PC-3 (cell line): ENCODE measurements at regions not wholly inside any gene's neighbourhood (a gene's known extent, or its start where the extent isn't known, plus 50 kb on each side); places are given as distances from the start of the nearest gene placed in this dataset.

Source experiments
- CTCF ChIP-seq: fragments of 300-600 bp; sonication (generic); conservative IDR thresholded peaks from 2 replicates; pipeline ENCODE4 v1.5.1; 2017; ENCODE audit warnings: antibody characterized with exemption, low read depth, mild to moderate bottlenecking, low read length
- EZH2 ChIP-seq: fragments of 300-600 bp; sonication (generic); IDR thresholded peaks from one replicate; pipeline ENCODE4 v1.6.1; 2017; ENCODE audit warnings: antibody characterized with exemption, mild to moderate bottlenecking, low read length; ENCODE audit not compliant: unreplicated experiment
- EZH2phosphoT487 ChIP-seq: fragments of 300-600 bp; sonication (generic); IDR thresholded peaks from 2 replicates; pipeline ENCODE4 v1.6.1; 2018; ENCODE audit warnings: mild to moderate bottlenecking, antibody characterized with exemption, low read length, borderline replicate concordance

DNA sequence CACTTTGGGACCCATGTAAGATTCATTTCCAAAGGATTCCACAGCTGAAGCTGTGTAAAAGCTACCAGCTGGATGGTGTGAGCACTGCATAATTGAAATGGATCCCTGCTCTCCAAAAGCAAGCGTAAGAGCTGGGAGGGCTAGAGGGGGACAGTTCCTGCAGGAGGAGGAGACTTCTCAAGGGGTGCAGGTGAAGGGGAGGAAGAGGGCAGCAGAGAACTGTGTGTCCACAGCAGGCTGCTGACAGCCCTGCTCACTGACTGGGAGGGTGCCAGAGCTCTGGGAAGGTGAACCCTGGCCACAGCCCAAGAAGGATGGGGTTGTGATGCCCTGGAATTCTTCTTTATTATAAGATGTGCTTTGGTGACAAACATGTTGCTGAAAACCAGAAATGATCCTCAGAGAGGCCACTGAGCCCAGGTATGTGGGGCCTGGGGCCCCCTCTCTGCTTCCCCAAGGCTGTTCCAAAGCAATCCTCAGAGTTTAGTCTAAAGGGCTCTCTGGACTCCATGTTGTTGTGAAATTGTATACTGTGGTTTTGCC lies 112.8 kb upstream of the SLC25A48 start:
- TF ChIP-seq EZH2 (no peak), EZH2phosphoT487 (no peak), CTCF (no peak)
